ENCODE measurements at regions not wholly inside any gene's neighbourhood (a gene's known extent, or its start where the extent isn't known, plus 50 kb on each side); places are given as distances from the start of the nearest gene placed in this dataset.

DNA sequence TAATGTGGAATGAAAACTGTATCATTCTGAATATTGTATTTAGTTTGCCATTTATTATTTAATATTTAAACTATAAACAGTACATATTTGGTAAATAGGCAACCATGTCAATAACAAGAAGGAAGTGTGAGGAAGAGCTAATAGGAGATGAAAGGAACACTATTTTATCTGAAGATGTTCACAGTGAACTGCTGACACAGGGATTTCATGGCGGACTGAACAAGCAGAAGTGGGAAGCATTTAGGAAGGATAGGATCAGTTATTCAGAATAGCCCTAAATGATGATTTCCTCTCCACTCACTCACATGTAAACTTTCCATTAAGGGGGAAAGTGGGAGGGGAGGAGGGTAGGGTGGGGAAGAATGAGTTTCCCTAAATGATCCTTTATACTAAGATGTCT lies 682.4 kb downstream of the TOX3 start:
- DNase-seq (ENCODE audit: low spot score): no peak
- no peak for ATAC-seq (ENCODE audit: low FRiP score)
- TF ChIP-seq, protein P1, sequence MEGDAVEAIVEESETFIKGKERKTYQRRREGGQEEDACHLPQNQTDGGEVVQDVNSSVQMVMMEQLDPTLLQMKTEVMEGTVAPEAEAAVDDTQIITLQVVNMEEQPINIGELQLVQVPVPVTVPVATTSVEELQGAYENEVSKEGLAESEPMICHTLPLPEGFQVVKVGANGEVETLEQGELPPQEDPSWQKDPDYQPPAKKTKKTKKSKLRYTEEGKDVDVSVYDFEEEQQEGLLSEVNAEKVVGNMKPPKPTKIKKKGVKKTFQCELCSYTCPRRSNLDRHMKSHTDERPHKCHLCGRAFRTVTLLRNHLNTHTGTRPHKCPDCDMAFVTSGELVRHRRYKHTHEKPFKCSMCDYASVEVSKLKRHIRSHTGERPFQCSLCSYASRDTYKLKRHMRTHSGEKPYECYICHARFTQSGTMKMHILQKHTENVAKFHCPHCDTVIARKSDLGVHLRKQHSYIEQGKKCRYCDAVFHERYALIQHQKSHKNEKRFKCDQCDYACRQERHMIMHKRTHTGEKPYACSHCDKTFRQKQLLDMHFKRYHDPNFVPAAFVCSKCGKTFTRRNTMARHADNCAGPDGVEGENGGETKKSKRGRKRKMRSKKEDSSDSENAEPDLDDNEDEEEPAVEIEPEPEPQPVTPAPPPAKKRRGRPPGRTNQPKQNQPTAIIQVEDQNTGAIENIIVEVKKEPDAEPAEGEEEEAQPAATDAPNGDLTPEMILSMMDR (IDR thresholded peaks at IDR 0.05): no peak

DNA sequence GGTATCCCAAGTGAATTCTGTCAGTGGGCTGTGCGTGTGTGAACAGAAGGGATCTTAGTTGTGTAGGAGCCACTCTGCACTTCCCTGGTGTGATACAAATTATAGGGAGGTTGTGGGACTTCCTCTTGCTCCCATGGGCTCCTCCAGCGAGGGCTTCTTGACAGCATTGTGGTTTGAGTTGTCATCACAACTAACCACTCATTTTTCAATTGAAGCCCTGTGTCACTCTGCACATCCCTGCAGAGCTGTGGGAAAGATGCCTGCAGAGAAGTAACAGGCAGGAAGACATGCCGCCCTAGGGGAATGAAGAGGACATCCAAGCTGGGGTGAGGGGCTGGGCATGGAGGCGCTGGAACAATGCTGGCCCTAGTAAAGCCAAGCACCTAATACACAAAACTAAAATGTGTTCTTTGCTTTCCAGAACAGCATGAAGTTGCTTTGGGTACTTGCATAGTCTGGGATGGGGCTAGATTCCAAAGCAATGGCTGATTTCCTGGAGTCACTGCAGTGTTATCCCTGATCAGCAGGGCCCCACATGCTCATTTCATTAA lies 692.5 kb downstream of the TOX3 start:
- DNase-seq (ENCODE audit: low spot score) (no peak), ATAC-seq (ENCODE audit: low FRiP score) (no peak)
- TF ChIP-seq, protein P1 (IDR thresholded peaks at IDR 0.05): no peak

DNA sequence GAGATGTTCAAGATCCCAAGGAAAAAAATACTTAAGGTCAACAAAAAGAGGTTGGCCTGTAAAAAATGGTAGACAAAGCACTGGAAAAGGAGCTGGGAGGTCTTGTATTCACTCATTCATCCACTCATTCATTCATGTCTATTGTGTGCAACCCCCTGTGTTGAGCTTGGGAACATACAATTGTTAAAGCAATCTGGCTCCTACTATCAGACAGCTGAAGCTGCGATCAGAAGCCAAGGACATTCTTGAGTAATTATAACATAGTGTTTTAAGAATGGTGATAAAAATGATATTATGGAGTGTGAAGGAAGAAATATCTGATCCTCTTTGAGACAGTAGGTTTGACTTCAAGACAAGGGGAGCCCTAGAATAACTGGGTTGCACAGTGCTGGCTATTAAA lies 693.4 kb downstream of the TOX3 start:
- DNase-seq (ENCODE audit: low spot score): no peak
- ATAC-seq (ENCODE audit: low FRiP score): no peak
- TF ChIP-seq, protein P1 (IDR thresholded peaks at IDR 0.05): no peak

- ATAC-seq (ENCODE audit: low FRiP score) (no peak), DNase-seq (ENCODE audit: low spot score) (no peak)
- TF ChIP-seq, protein P1 (IDR thresholded peaks at IDR 0.05): no peak
Observed at GRCh38 chr16:51852892-51853291, 694.1 kb downstream of the TOX3 start.

DNA sequence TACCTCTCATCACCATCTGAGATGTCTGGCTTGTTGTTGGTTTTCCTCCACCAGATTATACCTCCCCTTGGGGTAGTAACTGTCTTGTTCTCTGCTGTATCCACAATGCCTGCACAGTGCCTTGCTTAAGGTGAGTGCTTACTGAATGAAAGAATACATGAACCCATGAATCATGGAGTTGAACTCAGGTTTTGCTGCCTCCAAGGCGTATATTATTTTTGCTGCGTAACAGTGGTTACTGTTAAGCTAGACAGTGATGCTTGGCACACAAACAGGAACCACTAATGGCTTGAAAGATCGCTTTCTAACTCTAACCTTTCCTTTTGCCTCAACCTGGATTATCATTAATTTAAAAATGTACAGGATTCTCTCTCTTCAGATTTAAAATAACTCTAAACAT lies 695.8 kb downstream of the TOX3 start:
- ATAC-seq (ENCODE audit: low FRiP score) (no peak), DNase-seq (ENCODE audit: low spot score) (no peak)
- TF ChIP-seq, protein P1 (IDR thresholded peaks at IDR 0.05): no peak

GRCh38 chr16:51849715-51850114 lies 697.2 kb downstream of the TOX3 start:
- TF ChIP-seq, protein P1 (IDR thresholded peaks at IDR 0.05): no peak
- DNase-seq (ENCODE audit: low spot score) (no peak), ATAC-seq (ENCODE audit: low FRiP score) (no peak)

- TF ChIP-seq, protein P1 (IDR thresholded peaks at IDR 0.05): no peak
- ATAC-seq (ENCODE audit: low FRiP score) (no peak), DNase-seq (ENCODE audit: low spot score) (no peak)
Observed at GRCh38 chr16:51845586-51846305, 694.7 kb upstream of the SALL1 start.

All from omental fat pad (tissue), 3 donors.